Smooth muscle cell (in vitro differentiated cells): ENCODE measurements at regions not wholly inside any gene's neighbourhood (a gene's known extent, or its start where the extent isn't known, plus 50 kb on each side); places are given as distances from the start of the nearest gene placed in this dataset.

Source experiments
- DNase-seq: peaks from one replicate; lab custom pipeline; 2025; ENCODE audit not compliant: unreplicated experiment; lab: John Stamatoyannopoulos, UW
- H2AFZ ChIP-seq: fragments of 200-600 bp; sonication (generic); 2 replicates; pipeline ENCODE4 v1.6.0; 2016; ENCODE audit warnings: antibody characterized with exemption, low read depth, mild to moderate bottlenecking
- H3F3A ChIP-seq: fragments of 200-600 bp; sonication (generic); 2 replicates; pipeline ENCODE4 v1.6.0; 2017; ENCODE audit warnings: antibody characterized with exemption, low read depth
- H3K27ac ChIP-seq: fragments of 200-600 bp; sonication (generic); 2 replicates; pipeline ENCODE4 v1.5.1; 2016; ENCODE audit warnings: low read depth, mild to moderate bottlenecking
- H3K27me3 ChIP-seq: fragments of 200-600 bp; sonication (generic); 2 replicates; pipeline ENCODE4 v1.6.1; 2016; ENCODE audit warnings: low read depth, mild to moderate bottlenecking
- H3K36me3 ChIP-seq: fragments of 200-600 bp; sonication (generic); 2 replicates; pipeline ENCODE4 v1.5.1; 2016; ENCODE audit warnings: low read depth
- H3K4me1 ChIP-seq: fragments of 200-600 bp; sonication (generic); 2 replicates; pipeline ENCODE4 v1.5.1; 2016; ENCODE audit warnings: low read depth
- H3K4me2 ChIP-seq: fragments of 200-600 bp; sonication (generic); 2 replicates; pipeline ENCODE4 v1.6.0; 2016; ENCODE audit warnings: mild to moderate bottlenecking
- H3K4me3 ChIP-seq: fragments of 200-600 bp; sonication (generic); 2 replicates; pipeline ENCODE4 v1.5.1; 2016; ENCODE audit warnings: mild to moderate bottlenecking
- H3K79me2 ChIP-seq: fragments of 200-600 bp; sonication (generic); 2 replicates; pipeline ENCODE4 v1.6.0; 2016; ENCODE audit warnings: low read depth, mild to moderate bottlenecking
- H3K9ac ChIP-seq: fragments of 200-600 bp; sonication (generic); 2 replicates; pipeline ENCODE4 v1.6.0; 2016; ENCODE audit warnings: low read depth
- H3K9me3 ChIP-seq: fragments of 200-600 bp; sonication (generic); replicated peaks from 2 replicates; pipeline ENCODE4 v1.5.1; 2016; ENCODE audit warnings: low read depth
- H4K20me1 ChIP-seq: fragments of 200-600 bp; sonication (generic); 2 replicates; pipeline ENCODE4 v1.6.0; 2016; ENCODE audit warnings: low read depth
- CTCF ChIP-seq: fragments of 200-600 bp; sonication (generic); IDR thresholded peaks from 2 replicates; pipeline ENCODE4 v1.5.1; 2017; ENCODE audit warnings: borderline replicate concordance, mild to moderate bottlenecking, antibody characterized with exemption; ENCODE audit not compliant: insufficient read depth, poor library complexity, severe bottlenecking
- WGBS: methylation state at CpG from one replicate; pipeline ENCODE4 v1.1.7; 2016; ENCODE audit warnings: low lambda C conversion rate; 5-methylcytosine and 5-hydroxymethylcytosine counted together

GRCh38 chr3:147034359-147034758 is 372.0 kb downstream of the ZIC4 start:
- Histone ChIP-seq H3K36me3 (no peaks in the 10 kb centered on the region), H3K4me3 (no peak overlapping the region), H3K4me2 (no peak overlapping the region), H3F3A (no peaks in the 10 kb centered on the region), H3K9me3 (no peaks in the 10 kb centered on the region), H3K79me2 (no peaks in the 10 kb centered on the region), H4K20me1 (no peaks in the 10 kb centered on the region), H3K27ac (no peak overlapping the region), H3K27me3 (no peaks in the 10 kb centered on the region), H3K4me1 (no peaks in the 10 kb centered on the region), H3K9ac (no peak overlapping the region), H2AFZ (no peak overlapping the region)
- no peak for TF ChIP-seq CTCF
- 90% methylated on average over 3 of the region's 3 CpGs for WGBS
- no peak for DNase-seq

GRCh38 chr3:147030274-147030673 is 376.1 kb downstream of the ZIC4 start:
- Histone ChIP-seq H3K4me2 (no peak overlapping the region), H3K4me1 (no peaks in the 10 kb centered on the region), H3K9me3 (no peaks in the 10 kb centered on the region), H2AFZ (no peak overlapping the region), H3K4me3 (no peak overlapping the region), H4K20me1 (no peaks in the 10 kb centered on the region), H3K9ac (no peak overlapping the region), H3K36me3 (no peaks in the 10 kb centered on the region), H3K27me3 (no peaks in the 10 kb centered on the region), H3K27ac (no peak overlapping the region), H3F3A (no peaks in the 10 kb centered on the region), H3K79me2 (no peaks in the 10 kb centered on the region)
- DNase-seq: no peak
- WGBS: 77% methylated on average over 2 of the region's 2 CpGs
- no peak for TF ChIP-seq CTCF

GRCh38 chr3:147015334-147015733 is 391.0 kb downstream of the ZIC4 start:
- H3K27ac ChIP-seq: no peak overlapping the region
- DNase-seq: no peak
- no peaks in the 10 kb centered on the region for H3F3A ChIP-seq
- no peaks in the 10 kb centered on the region for H3K27me3 ChIP-seq
- H3K9ac ChIP-seq: no peak overlapping the region
- H3K4me2 ChIP-seq: no peak overlapping the region
- H3K79me2 ChIP-seq: no peaks in the 10 kb centered on the region
- 75% methylated on average over 3 of the region's 3 CpGs for WGBS
- no peak for TF ChIP-seq CTCF
- H2AFZ ChIP-seq: no peak overlapping the region
- no peaks in the 10 kb centered on the region for H3K4me1 ChIP-seq
- no peaks in the 10 kb centered on the region for H3K36me3 ChIP-seq
- no peaks in the 10 kb centered on the region for H4K20me1 ChIP-seq
- no peak overlapping the region for H3K4me3 ChIP-seq
- H3K9me3 ChIP-seq: no peaks in the 10 kb centered on the region

GRCh38 chr3:147008886-147009285 is 397.5 kb downstream of the ZIC4 start:
- Histone ChIP-seq H3K4me1 (no peaks in the 10 kb centered on the region), H4K20me1 (no peaks in the 10 kb centered on the region), H3K4me2 (no peak overlapping the region), H3K36me3 (no peaks in the 10 kb centered on the region), H3F3A (no peaks in the 10 kb centered on the region), H2AFZ (no peak overlapping the region), H3K4me3 (no peak overlapping the region), H3K27me3 (no peaks in the 10 kb centered on the region), H3K9me3 (no peaks in the 10 kb centered on the region), H3K9ac (no peak overlapping the region), H3K79me2 (no peaks in the 10 kb centered on the region), H3K27ac (no peak overlapping the region)
- 88% methylated on average over 1 of the region's 1 CpG for WGBS
- TF ChIP-seq CTCF: no peak
- DNase-seq: no peak
